ENCODE measurements at regions not wholly inside any gene's neighbourhood (a gene's known extent, or its start where the extent isn't known, plus 50 kb on each side); places are given as distances from the start of the nearest gene placed in this dataset.

DNA sequence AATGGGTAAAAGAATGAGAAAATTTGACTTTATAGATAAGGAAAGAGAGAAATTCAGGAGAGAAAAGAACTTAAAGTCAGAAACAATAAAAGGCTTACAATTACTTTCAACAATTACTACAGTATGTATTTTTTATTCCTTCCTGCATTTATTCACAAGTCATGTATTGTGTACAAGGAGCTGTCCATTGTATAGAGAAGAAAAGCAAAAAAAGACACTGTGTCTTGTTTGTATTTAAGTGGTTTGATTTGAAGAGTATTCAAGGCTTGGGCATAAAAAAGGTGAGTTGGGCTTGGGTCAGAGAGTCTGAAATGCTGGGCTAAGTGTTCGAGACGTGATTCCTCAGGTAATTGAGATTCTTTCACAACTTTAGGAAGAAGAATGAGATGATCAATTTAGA is 394.2 kb upstream of the ROBO2 start:
- no peak for ATAC-seq

- no peak for ATAC-seq
Measured at GRCh38 chr3:76646921-76647562, 392.9 kb upstream of the ROBO2 start.

DNA sequence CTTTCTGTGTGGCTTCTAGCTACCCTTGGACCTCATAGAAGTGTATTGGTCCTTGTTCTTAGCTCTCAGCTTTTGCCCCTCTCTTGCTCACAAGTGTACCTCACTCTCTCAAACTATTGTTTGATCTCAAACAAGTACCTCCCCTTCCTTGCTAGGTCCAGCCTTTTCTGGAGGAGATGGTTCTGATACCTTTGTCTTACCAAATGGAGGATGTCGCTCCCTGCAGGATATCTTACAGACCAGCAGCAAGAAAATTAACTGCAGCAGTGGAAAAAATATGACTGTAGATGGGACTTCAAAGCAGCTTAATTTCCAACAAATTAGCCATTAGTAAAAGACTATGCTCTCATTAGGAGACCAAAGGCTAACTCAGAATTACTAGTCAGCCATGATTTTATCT is 388.1 kb upstream of the ROBO2 start:
- ATAC-seq, result no peak

DNA sequence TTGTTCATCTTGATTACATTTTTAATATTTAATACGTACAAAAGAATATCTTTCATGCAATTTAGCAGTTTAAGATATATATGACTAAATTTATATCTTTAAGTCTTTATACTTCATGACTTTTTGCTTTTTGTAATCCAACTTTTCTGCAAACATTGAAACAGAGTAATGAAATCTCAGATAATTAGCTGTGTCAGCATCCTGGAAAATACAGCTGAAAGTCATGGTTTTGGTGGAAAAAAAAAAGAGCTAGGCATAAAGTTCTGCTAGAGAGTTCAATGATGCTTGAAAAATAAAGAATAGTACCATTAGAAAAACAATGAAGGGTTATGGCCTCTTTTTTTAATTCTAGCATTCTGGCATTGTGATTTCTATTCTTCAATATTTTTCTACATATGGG is 387.4 kb upstream of the ROBO2 start:
- no peak for ATAC-seq

GRCh38 chr3:76653640-76654251 is 386.2 kb upstream of the ROBO2 start:
- ATAC-seq, result no peak

DNA sequence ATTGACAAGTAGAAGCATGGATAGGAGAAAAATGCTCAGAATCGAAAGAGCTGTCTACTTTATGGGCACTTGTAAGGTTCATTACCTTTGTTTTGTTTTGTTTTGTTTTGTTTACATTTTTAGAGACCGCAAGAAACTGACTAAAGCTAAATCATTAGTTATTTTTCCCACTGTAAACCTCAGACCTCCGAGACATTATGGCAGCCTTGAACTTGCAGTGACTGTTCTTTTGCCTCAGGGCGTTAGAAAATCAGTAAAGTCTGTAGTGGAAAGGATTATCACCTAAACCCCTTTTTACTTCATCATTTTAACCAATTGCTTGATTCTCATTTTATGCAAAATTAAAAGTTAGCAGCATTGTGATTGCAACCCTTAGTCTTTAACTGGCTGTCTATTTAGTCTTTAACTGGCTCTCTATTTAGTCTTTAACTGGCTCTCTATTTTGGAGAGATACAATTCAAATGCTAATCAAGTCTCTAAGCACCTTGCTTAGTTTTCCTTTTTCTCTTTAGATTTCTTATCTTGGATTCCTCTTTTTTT is 383.3 kb upstream of the ROBO2 start:
- no peak for ATAC-seq

DNA sequence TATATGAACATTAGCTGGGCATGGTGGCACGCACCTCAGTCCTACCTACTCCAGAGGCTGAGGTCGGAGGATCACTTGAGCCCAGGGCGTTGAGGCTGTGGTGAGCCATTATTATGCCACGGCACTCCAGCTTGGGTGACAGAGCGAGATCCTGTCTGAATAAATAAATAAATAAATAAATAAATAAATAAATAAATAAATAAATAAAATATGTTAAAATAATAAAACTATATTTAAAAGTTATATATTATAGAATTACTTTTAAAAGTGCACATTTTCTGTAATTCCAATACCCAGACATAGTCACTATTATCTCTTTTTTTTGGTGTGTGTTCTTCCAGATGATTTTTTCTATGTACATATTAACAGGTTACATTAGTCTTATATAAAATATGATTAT is 382.0 kb upstream of the ROBO2 start:
- ATAC-seq, result no peak

DNA sequence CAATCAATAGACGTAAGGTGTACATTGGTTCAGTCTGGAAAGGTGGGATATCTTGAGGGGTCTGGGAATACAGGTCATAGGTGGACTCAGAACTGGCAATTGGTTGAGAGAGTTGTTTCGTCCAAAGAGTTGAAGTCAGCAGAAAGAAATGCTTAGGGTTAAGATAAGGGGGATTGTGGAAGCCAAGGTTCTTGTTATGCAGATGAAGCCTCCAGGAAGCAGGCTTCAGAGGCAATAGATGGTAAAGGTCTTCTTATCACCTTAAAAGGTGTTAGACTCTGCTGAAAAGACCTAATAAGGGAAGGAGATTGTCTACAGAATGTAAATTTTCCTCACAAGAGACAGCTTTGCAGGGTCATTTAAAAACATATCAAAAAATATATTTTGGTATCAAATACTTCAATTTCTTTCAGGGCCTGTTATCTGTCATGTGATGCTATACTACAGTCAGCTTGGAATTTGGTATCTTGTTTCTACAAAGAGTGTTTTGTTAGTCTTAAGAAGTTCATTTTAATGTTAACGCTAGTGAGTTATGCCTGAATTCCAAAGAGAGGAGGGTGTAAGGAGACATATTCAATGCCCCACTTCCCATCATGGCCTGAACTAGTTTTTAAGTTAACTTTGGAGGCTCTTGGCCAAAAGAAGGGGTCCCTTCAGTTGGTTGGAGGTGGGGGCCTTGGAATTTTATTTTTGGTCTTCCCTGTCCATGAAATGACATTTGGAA is 378.2 kb upstream of the ROBO2 start:
- ATAC-seq, result no peak

GRCh38 chr3:76664816-76665215 is 375.1 kb upstream of the ROBO2 start:
- ATAC-seq, result no peak

GRCh38 chr3:76668653-76669052 is 371.2 kb upstream of the ROBO2 start:
- ATAC-seq, result no peak

GRCh38 chr3:76669322-76669721 is 370.6 kb upstream of the ROBO2 start:
- ATAC-seq, result no peak

GRCh38 chr3:76673171-76673570 is 366.7 kb upstream of the ROBO2 start:
- no peak for ATAC-seq

- no peak for ATAC-seq
Measured at GRCh38 chr3:76679541-76679940, 360.4 kb upstream of the ROBO2 start.

DNA sequence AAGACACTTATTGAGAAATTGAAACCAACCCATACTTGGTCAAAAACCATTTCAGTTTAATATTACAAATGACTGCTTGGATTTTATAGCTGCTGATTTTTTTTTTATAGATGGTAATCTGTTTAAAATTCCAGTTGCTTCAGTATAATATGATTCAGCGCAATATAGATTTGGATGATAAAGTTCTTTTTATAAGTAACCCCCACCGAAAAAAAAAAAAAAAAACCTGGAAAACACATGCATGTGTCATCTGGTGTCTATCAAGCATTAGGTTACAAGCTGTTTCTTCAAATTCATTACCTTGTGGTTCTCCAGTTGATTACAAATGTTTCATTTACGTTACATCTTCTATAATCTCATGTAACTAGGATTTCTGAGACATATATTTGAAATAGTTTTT is 356.6 kb upstream of the ROBO2 start:
- ATAC-seq, result no peak

DNA sequence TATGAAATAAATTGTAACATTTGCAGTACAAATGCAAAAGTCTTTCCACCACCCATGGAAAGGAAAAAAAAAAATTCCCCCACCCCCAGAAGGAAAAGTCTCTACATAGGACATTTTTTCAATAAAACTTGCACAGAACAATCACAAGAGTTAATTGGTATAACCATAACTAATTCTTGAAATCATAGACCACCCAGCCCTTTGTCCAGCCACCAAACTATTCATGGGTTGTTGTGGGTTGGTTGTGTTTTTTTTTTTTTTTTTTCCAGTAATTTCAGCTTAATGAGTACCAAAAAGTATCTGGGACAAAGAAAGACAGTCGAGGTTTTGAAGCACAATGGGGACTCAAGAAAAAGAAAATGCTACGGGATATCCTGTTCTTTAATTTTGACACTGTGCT is 355.0 kb upstream of the ROBO2 start:
- no peak for ATAC-seq

DNA sequence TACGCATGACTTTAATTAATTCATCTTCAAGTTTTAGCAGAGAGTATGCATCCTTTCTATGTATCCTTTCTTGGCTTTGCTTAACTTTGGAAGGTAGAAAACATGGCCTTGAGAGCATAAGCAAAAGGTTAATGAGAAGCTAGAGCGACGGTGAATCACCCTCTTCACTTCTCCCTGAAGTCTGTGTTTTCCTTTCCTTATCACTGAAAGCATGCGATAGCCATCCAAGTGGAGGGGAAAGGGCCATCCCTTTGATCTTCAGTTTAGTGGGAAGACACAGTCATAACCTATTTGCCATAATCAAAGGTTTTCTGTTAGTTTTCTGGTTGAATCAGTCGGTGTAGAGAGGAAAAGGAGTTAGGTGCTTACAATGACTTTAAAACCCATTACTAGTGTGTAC is 354.0 kb upstream of the ROBO2 start:
- ATAC-seq, result no peak

GRCh38 chr3:76687019-76687418 is 352.9 kb upstream of the ROBO2 start:
- no peak for ATAC-seq

DNA sequence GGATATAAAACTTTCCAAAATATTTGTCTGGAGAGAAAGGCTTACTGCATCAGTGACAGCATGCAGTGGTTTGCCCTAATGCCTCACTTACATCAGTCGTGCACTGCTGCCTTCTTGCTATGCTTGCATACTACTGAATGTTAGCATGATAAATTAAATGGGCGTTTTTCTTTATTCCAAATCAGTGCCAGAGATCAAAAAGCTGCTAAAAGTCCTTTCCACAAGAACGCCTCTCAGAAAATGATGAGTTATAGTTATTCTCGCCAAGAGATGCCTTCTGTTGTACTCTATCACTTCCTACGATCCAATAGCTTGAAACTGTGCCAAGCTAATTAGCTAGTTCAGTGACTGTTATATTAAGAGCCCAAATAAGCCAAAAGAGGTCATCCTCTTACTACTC is 345.8 kb upstream of the ROBO2 start:
- ATAC-seq, result no peak

GRCh38 chr3:76698136-76698706 is 341.7 kb upstream of the ROBO2 start:
- ATAC-seq, result no peak

DNA sequence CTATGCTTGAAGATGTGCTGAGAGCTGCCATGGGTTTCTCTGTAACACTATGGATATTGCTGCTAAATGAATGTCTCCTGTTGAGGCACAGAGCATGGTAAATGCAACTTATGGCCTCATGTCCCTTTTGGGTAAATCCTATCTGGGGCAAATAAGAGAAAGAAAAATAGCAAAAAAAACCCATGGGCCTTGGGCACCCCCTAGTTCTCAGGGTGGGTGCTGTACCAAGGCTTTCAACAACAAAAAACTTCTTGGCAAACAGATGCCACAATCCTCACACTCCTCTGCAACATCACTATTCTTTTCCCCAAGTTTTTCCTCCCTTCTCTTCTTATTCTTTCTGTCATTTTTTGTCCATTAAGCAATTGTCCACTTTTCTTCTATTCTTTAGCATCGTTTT is 340.1 kb upstream of the ROBO2 start:
- no peak for ATAC-seq

DNA sequence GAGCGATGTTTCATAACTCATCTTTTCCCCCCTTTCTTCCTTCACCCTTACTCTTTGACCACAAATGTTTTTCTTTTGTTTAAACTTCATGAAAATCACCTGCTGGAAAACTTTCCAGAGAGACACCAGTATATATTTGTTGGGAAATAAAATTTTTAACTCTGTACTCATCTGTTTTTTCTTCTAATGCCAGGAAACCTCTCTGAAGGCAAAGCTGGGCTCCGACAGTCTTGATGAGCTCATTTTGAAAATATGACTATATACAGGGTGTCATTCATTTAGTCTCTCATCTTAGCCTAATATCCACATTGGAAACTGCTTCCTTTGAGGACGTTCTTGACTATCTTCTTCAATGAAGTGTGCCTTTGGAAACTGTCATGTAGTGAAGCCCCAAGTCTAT is 339.6 kb upstream of the ROBO2 start:
- ATAC-seq, result no peak

GRCh38 chr3:76702676-76703075 is 337.2 kb upstream of the ROBO2 start:
- no peak for ATAC-seq

DNA sequence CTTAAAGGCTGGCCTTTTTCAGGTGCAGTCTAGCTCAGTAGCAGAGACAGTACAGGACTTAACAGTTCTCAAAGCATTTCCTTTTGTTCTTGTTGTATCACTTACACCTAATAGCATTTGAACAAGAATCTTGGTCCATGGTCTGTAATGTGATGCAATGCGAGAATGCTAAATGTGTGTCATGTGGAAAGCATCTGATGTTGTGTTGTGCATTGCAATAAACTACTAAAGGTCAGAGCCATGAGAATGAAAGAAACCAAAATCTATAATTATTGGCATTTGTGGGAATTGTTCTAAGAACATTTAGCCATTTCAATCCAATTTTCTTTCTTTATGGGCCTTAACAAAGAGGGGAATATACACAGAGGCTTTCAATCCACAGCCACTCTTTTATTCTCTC is 324.5 kb upstream of the ROBO2 start:
- ATAC-seq, result no peak

- ATAC-seq, result no peak
Measured at GRCh38 chr3:76723366-76723765, 316.5 kb upstream of the ROBO2 start.
